Stimulated activated naive CD8-positive, alpha-beta T cell treated with anti-CD3 and anti-CD28 coated beads, Interleukin-15, Interleukin-2, amounts not matched to agents 100 U/mL and 50 U/mL, for 24 hours (primary cell): ENCODE measurements at regions not wholly inside any gene's neighbourhood (a gene's known extent, or its start where the extent isn't known, plus 50 kb on each side); places are given as distances from the start of the nearest gene placed in this dataset.
"Not testable (repeated sequence)": the region's sequence is repeated elsewhere in the genome, so short reads cannot be mapped to it uniquely, and the experiment has no call there.

Experiments used
- ATAC-seq: fragments of 150-1000 bp; cut with Tn5 transposase; one replicate; pipeline ENCODE4 v1.10.0; 2021
- DNase-seq: peaks from one replicate; pipeline ENCODE4 v3.0.0; 2021

DNA sequence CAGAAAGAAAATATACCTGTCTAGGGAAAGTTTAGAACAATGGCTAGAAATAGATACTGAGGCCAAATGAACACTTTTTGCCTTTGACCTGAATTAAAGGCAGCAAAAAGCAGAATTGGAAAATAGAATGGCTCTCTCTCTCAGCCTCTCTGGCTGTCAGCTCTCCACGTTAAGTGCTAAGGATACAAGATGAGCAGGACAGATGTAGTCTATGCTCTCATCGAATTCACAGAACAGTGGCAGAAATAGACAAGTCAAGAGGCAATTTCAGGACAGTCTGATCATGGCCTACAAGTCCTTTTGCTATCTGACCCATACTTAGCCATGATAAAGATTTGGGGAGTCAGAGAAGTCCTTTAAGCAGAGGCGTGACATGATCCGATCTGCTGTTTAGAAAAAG lies 120.2 kb upstream of the CREB1 start:
- DNase-seq = no peak
- ATAC-seq = no peak

DNA sequence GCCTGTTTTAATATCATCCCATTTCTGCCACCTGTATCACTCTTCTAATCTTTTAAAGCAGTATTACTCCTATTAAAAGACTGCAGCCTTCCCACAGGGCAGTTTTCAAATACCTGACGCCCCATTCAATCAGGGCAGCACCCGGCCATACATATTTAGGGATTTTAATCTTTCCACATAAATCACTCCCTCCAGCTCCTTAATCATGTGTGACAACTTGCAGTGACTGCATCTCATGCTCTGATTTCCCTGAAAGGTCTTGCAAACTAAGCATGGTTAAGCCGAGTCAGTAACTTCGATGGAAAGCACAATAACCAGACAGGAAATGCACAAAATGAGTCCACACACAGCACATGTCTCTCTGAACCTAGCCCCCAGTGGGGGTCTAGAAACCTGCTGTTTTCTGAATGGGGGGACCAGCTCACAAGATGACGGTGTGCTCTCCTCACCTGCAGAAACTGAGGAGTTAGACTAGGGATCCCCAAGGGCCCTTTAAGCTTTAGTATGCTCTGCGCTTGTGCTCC lies 116.9 kb upstream of the CREB1 start:
- DNase-seq = no peak
- ATAC-seq = no peak

DNA sequence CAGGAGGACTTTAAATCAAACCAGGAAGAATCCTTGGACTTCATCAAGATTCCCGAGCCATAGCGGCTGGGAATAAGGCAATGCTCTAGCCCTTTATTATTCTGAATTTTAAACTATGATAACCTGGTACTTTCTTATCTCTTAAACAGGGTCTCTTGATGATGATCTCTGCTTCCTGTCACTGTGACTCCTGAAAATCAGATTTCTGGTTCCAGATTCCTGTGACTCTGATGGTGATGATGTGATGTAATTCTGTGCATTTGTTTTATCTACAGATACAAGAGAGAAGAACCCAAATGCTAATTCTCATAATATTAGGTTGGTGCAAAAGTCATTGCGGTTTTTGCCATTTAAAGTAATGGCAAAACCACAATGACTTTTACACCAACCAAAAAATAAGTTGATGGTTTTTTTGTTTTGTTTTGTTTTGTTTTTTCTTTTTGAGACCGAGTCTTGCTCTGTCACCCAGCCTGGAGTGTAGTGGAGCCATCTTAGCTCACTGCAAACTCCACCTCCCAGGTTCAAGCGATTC lies 116.3 kb upstream of the CREB1 start:
- ATAC-seq (no peak), DNase-seq (no peak)

DNA sequence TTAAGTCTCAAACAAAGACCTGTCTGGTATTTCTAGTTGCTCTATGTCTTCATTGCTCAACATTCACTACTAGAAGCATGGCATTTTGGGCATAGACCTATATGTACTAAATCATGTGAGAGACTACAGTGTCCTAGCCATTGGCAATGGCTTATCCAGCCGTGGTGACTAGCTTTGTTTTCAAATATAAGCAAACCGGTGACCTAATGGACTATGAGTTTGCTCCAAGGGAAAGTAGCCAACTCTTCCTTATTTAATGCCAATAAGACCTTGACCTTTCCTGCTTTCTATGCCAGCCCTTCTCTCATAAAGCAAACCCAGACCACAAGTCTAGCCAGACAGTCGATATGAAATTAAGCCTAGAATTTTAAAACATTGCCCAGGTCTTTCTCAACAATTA lies 113.7 kb upstream of the CREB1 start:
- DNase-seq = no peak
- ATAC-seq = no peak

DNA sequence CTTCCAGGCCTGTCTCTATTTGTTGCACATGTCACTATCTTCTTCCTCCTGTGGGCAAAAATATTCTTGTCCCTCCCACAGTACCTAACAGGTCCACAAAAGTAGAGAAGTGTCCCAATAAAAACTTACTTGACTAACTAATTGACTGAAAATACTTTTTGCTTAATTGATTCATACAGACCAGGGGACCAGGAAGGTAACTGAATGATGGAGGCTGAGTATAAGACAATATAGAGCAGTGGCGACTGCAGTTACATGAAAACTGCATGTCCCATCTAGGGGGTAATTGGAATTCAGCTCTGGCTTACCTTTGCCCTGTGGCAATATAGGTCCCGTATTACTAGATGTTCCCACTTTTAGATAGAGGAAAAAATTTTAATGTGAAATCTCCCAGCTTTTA lies 112.9 kb upstream of the CREB1 start:
- ATAC-seq (no peak), DNase-seq (no peak)

DNA sequence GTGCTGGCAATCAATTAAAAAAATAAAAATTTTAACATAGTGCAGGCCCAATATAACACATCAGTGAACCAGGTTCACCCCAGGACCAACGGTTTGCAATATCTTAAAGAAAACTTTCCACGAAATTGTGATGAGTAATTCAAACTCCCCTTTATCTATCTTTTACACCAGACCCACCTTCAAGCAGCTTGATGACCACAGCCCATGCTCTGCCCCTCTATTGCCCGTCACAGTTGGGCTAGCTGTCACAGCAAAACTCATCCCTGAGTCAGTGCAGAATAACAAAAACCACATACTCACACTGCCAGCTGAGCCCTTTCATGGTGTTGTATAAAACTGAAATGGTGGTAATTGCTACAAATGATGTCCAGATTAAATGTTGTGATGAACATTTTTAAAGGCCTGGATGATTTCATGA lies 112.5 kb upstream of the CREB1 start:
- DNase-seq = no peak
- peak; percentile 36 for ATAC-seq

DNA sequence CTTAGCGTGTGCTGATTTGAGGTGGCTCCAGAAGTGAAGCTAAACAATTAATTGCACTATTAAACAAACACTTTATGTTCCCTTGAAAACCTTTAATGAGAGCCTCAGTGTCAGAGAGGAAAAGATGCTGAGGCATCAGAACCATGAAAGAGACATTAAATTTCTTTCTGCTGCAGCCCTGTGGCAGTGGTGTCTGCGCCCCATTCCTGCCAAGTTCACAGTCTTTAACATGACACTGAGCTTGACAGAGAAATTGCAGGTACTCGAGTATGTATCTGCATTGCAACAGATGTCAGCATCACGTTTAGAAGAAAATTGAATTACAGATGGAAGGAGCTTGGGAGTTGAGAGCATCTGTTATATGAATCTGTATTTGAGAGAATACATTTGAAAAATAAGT lies 111.3 kb upstream of the CREB1 start:
- DNase-seq = no peak
- ATAC-seq = no peak

DNA sequence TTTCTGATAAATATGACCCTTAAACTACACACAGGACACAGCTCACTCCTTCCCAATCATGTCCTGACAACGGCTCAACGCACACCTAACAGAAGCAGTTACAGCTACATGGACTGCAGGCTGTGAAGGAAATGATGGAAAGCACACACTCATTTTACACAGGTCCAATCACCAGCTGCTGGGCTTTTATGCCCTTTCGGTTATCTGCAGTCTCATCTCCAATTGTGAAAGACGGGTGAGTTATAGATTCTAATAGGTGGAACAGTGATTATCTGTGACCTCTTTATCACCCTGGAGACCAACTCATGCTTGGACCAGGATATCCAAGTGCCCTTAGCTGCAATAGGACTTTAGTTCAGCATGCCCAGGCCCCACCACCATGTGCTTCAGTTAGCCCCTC lies 110.4 kb upstream of the CREB1 start:
- ATAC-seq (no peak), DNase-seq (no peak)

DNA sequence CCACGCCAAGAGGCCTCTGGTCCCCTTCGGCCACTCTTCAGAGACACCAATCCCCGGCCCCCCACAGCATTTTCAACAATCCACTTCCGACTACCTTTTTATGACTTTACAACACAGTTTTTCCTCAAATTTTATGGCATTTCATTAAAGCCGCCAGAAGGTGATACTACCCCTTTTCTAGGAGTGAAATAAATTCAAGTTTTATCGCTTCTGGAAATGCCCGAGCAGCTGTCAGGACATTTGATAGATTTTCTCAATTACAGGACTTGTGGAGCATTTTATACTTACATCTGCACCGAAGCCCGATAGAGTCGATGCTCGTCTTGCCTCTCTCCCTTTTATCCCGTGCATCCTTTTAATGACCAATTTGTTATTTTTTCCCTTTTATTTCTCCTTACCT lies 108.1 kb upstream of the CREB1 start:
- DNase-seq (no peak), ATAC-seq (no peak)

DNA sequence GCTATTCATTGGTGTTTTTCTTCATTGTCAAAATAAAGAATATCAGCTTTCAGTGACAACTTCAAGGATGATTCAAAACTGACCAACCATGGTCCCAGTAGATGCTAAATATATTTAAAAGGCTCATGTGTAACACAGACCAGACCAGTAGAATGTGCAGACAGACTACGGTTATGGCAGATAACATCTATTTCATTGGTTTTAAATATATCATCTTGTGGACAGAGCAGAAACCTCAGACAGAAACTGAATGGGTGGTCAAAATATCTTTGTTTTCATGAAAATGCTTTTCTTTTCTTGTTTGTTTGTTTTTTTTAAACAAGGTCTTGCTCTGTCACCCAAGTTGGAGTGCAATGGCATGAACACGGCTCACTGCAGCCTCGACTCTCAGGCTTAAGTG lies 107.4 kb upstream of the CREB1 start:
- ATAC-seq (no peak), DNase-seq (no peak)

DNA sequence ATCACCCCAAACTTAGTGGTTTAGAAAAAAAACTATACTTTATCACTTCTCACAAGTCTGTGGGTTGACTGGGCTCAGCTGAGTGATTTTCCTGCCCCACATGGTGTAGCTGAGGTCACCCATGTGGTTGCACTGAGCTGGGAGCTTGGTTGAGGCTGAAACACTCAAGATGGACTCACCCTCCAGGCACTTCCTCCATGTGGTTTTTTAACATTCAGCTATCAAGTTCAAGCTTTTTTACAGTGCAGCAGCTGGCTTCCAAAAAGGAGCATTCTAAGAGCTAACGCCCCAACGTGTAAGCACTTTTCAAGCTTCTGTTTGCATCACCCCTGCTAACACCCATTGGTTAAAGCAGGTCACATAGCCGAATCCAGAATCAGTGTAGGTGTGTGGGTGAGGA lies 105.9 kb upstream of the CREB1 start:
- ATAC-seq (peak; percentile 93), DNase-seq (peak; percentile 53)

DNA sequence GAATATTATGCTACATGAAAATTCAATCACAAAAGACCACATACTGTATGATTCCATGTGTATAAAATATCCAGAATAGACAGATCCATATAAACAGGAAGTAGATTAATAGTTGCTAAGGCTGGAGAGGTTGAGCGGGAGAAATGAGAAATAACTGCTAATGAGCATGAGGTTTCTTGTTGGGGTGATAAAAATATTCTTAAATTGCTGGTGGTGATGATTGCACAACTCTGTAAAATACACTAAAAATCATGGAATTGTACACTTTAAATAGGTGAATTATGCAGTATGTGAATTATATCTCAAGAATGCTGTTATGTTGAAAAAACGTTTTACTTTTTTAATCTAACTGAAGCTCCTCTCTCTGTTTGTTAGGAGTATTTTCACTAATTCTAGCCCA lies 101.8 kb upstream of the CREB1 start:
- DNase-seq (no peak), ATAC-seq (no peak)

DNA sequence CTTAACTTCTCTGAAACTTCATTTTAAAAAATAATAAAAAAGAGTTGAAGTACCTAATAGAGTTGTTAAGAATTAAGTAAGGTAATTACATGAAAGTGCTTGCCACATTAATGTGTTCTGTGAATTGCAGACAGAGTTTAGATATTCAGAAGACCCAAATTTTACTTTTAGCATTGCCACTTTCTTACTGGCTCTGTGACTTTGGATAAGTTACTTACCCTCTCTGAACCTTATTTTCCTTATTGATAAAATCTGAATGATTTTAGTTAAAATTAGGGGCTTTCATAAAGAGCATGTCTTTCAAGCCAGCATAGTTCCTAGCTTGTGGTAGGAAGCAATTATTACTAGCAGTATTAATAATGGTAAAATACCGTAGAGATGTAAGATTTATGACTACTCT lies 101.2 kb upstream of the CREB1 start:
- no peak for ATAC-seq
- no peak for DNase-seq

DNA sequence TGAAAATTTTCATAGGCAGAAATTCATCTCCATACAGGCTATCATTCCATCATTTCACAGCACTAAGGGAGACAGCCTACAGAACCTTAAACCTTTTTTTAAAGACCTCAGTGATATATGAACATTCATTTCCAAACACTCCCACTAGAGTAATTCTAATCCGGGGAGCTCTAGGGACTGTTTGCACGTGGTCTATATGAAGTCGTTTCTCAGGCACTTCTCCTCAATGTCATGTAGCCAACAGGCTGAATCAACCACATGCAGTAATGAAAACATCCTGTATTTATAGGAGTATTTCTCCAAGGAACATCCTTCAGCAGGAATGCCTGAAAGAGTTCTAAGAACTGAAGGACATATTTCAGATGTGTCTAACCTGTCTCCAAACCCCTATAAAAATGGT lies 97.3 kb upstream of the CREB1 start:
- DNase-seq = no peak
- ATAC-seq = no peak

DNA sequence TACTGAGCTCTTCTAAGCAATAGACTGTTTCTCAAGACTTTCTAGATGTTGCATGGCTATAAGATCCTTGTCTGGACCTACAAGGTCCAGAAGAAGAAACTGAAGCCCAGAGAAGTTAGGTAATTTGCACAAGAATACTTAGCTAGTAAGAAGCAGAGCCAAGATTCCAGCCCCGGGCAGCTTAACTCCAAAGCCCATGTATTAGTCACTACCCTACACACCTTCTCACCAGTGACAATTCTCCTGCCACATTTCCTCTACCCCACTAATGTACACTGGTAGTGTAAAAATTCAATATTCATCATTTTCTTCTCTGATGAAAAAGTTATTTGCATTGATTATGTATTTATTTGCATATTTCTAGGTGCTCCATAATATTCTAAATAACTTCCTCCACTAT lies 95.5 kb upstream of the CREB1 start:
- ATAC-seq (no peak), DNase-seq (no peak)

DNA sequence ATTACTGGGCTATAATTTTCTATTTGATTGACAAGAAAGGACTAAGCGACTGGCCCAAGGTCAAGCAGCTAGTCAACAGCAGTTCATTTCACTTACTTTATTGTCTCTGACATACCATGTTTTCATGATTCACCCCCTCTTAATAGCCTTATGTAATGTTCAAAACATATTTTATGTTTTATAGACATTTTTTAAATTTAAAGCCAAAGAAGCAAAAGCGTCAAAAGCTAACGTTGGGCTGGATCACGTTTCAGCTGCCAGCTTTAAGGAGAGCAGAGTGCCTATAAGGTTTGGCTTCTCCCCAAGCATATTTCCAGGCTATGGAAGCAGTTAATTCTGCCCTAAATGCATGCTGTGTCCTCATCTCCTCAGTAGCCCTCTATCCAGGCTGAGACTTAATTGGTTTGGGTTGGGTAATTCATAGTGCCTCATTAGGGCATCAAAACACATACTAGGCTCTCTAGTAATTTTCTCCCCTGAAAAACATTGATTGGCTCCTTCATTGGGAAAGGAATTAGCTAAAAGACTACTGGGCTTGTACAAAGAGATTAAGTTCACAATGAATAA lies 94.8 kb upstream of the CREB1 start:
- DNase-seq (no peak), ATAC-seq (no peak)

DNA sequence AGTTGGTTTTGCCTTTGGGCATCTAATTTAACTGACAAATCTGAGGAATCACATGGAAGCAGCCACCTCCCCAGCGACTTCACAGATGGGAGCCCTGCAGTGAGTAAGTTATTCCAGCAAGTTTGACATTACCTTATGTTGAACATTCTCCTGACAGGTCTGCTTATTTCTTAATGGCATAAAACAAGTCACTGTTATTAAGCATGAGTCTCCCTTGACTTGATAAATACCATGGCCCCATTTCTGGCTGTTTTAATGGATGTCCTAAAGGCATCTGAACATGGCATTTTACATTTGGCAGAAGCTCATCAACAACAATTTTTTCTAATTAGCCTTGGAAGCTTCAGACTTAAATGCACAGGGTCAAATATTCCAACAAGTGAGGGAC lies 92.6 kb upstream of the CREB1 start:
- no peak for ATAC-seq

DNA sequence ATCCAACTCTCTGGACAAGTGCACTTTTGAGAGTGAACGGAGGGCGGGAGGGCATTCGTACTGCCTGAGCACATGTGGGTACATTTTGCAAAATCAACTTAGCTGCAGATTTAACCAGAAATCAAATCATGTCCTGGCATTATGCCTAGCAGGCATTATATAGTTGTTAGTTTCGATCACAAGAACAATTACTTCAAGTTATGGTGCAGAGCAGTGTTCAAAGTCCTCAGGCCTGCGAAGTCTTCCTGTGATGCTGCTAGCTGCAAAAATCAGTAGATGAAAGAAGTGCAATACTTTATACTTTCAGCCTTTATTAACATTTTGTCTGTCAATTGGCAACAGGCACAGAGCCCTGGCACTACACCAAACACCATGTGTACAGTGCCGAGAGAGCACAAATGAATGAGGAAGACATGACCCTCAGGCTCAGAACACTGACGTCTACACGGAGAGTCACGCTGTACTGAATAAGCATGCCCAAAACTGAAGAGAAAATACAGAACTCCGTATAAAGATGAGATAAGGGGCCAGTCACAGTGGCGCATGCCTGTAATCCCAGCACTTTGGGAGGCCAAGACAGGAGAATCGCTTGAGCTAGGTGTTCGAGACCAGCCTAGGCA lies 92.1 kb upstream of the CREB1 start:
- DNase-seq (no peak), ATAC-seq (no peak)

More for the DNA sequence above, 92.6 kb upstream of the CREB1 start:
- DNase-seq = no peak

DNA sequence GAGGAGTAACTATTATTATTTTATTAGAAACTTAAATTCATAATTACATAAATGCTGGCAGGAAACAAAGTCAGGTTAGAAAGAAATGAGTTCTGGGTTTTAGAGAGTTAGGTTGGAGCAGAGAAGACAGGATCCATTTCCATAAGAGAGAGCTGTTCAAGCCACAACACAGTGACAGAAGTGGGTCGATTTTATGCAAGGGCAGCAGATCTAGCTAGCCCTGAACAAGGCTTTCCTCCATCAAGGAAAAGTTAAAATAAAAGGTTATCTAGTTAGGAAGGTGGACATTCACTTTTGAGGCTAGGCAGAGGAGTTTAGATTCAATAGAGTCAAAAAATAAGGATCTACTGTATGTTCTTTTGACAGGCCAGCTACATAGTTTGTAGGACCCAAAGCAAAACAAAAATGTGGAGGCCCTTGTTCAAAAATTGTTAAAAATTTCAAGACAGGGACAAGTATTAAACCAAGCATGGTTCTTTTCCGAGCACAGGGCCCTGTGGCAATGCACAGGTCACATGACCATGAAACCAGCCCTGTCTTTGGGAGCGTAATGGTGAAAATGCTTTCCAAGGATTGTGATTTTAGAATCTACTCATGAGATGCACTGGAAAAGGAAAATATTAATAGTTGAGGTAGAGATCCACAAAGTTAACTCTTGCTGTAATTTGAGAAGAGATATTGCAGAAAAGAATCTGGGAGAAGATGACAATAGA lies 91.2 kb upstream of the CREB1 start:
- DNase-seq = no peak
- ATAC-seq = no peak

DNA sequence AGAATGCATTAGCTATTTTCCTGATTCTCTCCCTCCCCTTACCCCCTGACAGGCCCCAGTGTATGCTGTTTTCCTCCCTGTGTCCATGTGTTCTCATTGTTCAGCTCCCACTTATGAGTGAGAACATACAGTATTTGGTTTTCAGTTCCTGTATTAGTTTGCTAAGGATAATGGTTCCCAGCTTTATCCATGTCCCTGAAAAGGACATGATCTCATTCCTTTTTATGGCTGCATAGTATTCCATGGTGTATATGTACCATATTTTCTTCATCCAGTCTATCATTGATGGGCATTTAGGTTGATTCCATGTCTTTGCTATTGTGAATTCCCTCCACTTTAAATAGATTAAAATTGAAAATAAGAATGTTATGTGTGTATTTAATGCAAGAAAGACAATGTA lies 89.9 kb upstream of the CREB1 start:
- DNase-seq, ATAC-seq: not testable (repeated sequence)

DNA sequence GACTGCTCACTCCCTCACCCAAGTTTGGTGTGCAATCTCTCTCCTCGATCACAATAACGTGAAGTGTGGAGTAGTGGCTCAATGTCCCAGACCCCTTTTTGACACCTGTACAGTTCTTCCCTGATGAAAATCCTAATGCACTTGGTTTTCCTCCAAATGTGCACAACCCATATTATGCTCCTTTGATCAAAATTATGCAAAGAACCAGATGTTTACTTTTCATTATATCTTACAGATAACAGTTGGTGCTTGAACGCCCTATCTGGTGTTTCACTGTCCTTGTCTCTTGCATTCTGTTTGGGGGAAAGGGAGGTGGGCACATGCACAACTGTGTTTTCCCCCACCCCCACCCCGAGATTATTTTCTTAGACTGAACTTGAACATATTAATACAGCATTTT lies 85.0 kb upstream of the CREB1 start:
- no peak for DNase-seq
- ATAC-seq = no peak

DNA sequence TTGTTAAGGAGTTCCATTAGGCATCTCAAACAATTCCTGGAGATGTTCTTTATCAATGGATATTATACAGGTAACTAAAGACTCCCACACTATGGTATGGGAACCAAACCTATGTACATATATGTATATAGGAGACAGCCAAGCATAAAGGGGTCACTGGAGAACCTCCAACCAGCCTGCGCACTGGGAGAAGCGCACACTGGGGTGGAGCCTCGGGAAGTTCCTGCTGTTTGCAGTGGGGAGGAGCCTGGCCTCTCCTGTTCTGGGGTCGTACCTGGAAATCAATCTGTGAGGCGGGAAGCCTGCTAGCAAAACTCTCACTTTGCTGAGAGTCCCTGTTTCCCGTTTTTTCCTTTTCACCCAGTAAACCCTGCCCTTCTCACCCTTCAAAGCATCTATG lies 83.1 kb upstream of the CREB1 start:
- ATAC-seq = no peak

DNA sequence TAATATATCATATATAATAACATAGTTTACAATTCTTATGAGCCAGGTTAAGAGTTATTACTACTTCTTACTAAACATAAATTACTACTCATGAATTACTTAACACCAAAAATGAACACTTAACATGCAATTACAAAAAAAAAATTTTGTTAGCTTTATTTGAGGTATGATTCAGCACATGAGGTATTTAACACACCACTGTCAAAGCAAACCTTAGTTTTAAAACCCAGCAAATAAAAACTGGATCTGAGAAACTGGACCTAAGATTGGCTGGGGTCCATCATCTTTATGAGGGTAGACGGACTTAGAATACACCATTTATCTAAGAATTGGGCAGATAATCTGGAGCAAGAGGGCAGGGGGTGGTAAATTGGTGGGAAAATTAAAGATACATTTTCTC lies 81.8 kb upstream of the CREB1 start:
- DNase-seq (no peak), ATAC-seq (no peak)

More for the DNA sequence above, 83.1 kb upstream of the CREB1 start:
- no peak for DNase-seq
